ENCODE measurements at regions not wholly inside any gene's neighbourhood (a gene's known extent, or its start where the extent isn't known, plus 50 kb on each side); places are given as distances from the start of the nearest gene placed in this dataset.

- Histone ChIP-seq H3K9me3 (ENCODE audit: low read length) (no peaks in the 10 kb centered on the region), H2AFZ (ENCODE audit: low read length) (no peak overlapping the region), H3K4me3 (replicated peaks in 1 of 3; ENCODE audit: insufficient read depth in 1 of 3, low read depth in 2 of 3, low read length in 3 of 3) (no peak overlapping the region), H3K36me3 (replicated peaks in 1 of 2; ENCODE audit: control insufficient read depth in 1 of 2, insufficient read depth in 2 of 2, low read length in 2 of 2) (no peaks in the 10 kb centered on the region), H3K4me2 (ENCODE audit: low read depth, low read length) (no peak overlapping the region), H3K27ac (ENCODE audit: extremely low read length, insufficient read depth, low read length) (no peak overlapping the region), H3K27me3 (ENCODE audit: control insufficient read depth in 1 of 2, insufficient read depth in 2 of 2, low read length in 2 of 2) (no peaks in the 10 kb centered on the region), H3K79me2 (ENCODE audit: insufficient read depth, low read length) (no peaks in the 10 kb centered on the region), H4K20me1 (ENCODE audit: insufficient read depth, low read length) (no peaks in the 10 kb centered on the region), H3K4me1 (ENCODE audit: insufficient read depth, low read length) (no peaks in the 10 kb centered on the region), H3K9ac (ENCODE audit: insufficient read depth, low read depth, low read length) (no peak overlapping the region)
- ChIA-PET POLR2A (no interaction called here), CTCF (ENCODE audit: low intra/inter-chr PET ratio, low total read pairs) (no interaction called here)
- no TSS peak for BruUV-seq (replicated peaks)
- intact Hi-C loops (cut with micrococcal nuclease; ENCODE audit: unreplicated experiment) (no loop called here), in situ Hi-C loops (cut with HindIII; ENCODE audit: extremely low pct_ligation_motif_present, low pct_unique_long_range_greater_than_20kb) (no loop called here)
- under 1% methylated on average over 4 of the region's 4 CpGs for WGBS (ENCODE audit: low lambda C conversion rate)
- FAIRE-seq, result no peak
- no peak for ATAC-seq
- DNase-seq (ENCODE audit: low spot score), result no peak
- TF ChIP-seq ZNF138 (CRISPR knock-in tag; IDR thresholded peaks at IDR 0.05; ENCODE audit: low read depth) (no peak), ARID3A (IDR thresholded peaks at IDR 0.05; ENCODE audit: low read depth, low read length) (no peak), FUBP1 (CRISPR knock-in tag; IDR thresholded peaks at IDR 0.05; ENCODE audit: borderline replicate concordance) (no peak), CBX5 (CRISPR knock-in tag; IDR thresholded peaks at IDR 0.05; ENCODE audit: borderline replicate concordance) (no peak), HIVEP1 (CRISPR knock-in tag; IDR thresholded peaks at IDR 0.05) (no peak), ZKSCAN8 (CRISPR knock-in tag; IDR thresholded peaks at IDR 0.05; ENCODE audit: borderline replicate concordance) (no peak), ZNF768 (CRISPR knock-in tag; IDR thresholded peaks at IDR 0.05) (no peak), ZNF839 (CRISPR knock-in tag; IDR thresholded peaks at IDR 0.05; ENCODE audit: borderline replicate concordance) (no peak), ZNF562 (CRISPR knock-in tag; IDR thresholded peaks at IDR 0.05; ENCODE audit: borderline replicate concordance) (no peak), HBP1 (CRISPR knock-in tag; IDR thresholded peaks at IDR 0.05; ENCODE audit: low read depth) (no peak)
Observed at GRCh38 chr10:31090894-31091607, 59.4 kb upstream of the ZNF438 start.
